ENCODE measurements at regions not wholly inside any gene's neighbourhood (a gene's known extent, or its start where the extent isn't known, plus 50 kb on each side); places are given as distances from the start of the nearest gene placed in this dataset.

DNA sequence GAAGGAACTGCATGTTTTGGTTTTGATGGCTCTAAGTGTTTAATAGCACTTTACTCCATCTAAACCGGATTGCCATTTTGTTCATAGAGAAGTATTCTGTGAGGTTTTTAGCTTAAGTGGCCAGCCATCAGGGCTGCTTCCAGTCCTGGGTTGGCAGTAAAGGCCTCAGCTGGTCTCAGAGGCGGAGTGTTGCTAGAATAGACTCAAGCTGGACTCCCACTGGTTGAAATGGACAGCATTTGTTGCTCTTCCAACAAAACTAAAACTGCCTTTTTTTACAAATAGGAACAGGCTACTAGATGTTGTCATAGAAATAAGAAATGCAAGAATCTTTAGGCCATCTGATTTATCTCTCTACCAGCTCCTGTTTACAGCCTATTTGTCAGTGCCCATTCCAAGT, 126.4 kb downstream of the MAIP1 start:
- TF ChIP-seq, protein P1, sequence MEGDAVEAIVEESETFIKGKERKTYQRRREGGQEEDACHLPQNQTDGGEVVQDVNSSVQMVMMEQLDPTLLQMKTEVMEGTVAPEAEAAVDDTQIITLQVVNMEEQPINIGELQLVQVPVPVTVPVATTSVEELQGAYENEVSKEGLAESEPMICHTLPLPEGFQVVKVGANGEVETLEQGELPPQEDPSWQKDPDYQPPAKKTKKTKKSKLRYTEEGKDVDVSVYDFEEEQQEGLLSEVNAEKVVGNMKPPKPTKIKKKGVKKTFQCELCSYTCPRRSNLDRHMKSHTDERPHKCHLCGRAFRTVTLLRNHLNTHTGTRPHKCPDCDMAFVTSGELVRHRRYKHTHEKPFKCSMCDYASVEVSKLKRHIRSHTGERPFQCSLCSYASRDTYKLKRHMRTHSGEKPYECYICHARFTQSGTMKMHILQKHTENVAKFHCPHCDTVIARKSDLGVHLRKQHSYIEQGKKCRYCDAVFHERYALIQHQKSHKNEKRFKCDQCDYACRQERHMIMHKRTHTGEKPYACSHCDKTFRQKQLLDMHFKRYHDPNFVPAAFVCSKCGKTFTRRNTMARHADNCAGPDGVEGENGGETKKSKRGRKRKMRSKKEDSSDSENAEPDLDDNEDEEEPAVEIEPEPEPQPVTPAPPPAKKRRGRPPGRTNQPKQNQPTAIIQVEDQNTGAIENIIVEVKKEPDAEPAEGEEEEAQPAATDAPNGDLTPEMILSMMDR (IDR thresholded peaks at IDR 0.05; ENCODE audit: insufficient read depth, low read depth, low read length) = no peak
- no peak for TF ChIP-seq EZH2 (IDR thresholded peaks at IDR 0.05; ENCODE audit: insufficient read depth, low read length)

Data from astrocyte (in vitro differentiated cells and primary cell).